T-helper 1 cell treated with Interleukin-12 subunit alpha and Interleukin-12 subunit beta and Interleukin-4 antibody, amounts not matched to agents 30 μg/mL and 1 μg/mL, for 36 hours (primary cell): ENCODE measurements at regions not wholly inside any gene's neighbourhood (a gene's known extent, or its start where the extent isn't known, plus 50 kb on each side); places are given as distances from the start of the nearest gene placed in this dataset.
"Not testable (repeated sequence)": the region's sequence is repeated elsewhere in the genome, so short reads cannot be mapped to it uniquely, and the experiment has no call there.

Experiments used
- H3K27ac Mint-ChIP-seq: one replicate; pipeline ENCODE4 v1.8.0; 2021; ENCODE audit warnings: mild to moderate bottlenecking, mixed read lengths
- H3K27me3 Mint-ChIP-seq: one replicate; pipeline ENCODE4 v1.8.0; 2021; ENCODE audit warnings: low read depth, mixed read lengths
- H3K36me3 Mint-ChIP-seq: one replicate; pipeline ENCODE4 v1.8.0; 2021; ENCODE audit warnings: low read depth, mixed read lengths
- H3K4me1 Mint-ChIP-seq: one replicate; pipeline ENCODE4 v1.8.0; 2021; ENCODE audit warnings: low read depth, mixed read lengths
- H3K4me3 Mint-ChIP-seq: one replicate; pipeline ENCODE4 v1.8.0; 2021; ENCODE audit warnings: mild to moderate bottlenecking, moderate library complexity, mixed read lengths
- H3K9me3 Mint-ChIP-seq: one replicate; pipeline ENCODE4 v1.8.0; 2021; ENCODE audit warnings: mixed read lengths

DNA sequence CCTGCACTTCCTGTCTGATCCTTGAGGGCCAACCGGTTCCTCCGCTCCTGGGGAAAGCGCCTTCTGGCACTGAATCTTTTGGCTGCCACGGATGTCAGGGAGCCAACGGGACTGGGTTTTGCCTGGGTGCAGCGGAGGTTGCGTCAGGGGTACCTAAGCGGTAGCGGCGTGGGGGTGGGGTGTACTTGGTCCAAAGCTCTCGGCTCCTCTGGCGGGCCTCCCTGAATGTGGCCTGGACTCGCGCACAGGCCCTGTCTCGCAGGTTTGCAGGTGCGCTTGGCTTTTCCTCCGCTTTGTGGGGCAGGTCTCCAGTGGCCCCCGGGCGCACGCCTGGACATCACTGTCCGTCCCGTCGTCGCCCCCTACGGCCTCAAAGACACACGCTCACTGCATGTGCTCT, 1410.1 kb upstream of the PCDH10 start:
- not testable (repeated sequence) for H3K27ac Mint-ChIP-seq, H3K9me3 Mint-ChIP-seq, H3K36me3 Mint-ChIP-seq, H3K4me3 Mint-ChIP-seq, H3K4me1 Mint-ChIP-seq, H3K27me3 Mint-ChIP-seq

GRCh38 chr4:131741836-131742235, 1407.3 kb upstream of the PCDH10 start:
- H3K36me3 Mint-ChIP-seq, H3K27me3 Mint-ChIP-seq, H3K27ac Mint-ChIP-seq, H3K4me1 Mint-ChIP-seq, H3K4me3 Mint-ChIP-seq, H3K9me3 Mint-ChIP-seq: not testable (repeated sequence)

DNA sequence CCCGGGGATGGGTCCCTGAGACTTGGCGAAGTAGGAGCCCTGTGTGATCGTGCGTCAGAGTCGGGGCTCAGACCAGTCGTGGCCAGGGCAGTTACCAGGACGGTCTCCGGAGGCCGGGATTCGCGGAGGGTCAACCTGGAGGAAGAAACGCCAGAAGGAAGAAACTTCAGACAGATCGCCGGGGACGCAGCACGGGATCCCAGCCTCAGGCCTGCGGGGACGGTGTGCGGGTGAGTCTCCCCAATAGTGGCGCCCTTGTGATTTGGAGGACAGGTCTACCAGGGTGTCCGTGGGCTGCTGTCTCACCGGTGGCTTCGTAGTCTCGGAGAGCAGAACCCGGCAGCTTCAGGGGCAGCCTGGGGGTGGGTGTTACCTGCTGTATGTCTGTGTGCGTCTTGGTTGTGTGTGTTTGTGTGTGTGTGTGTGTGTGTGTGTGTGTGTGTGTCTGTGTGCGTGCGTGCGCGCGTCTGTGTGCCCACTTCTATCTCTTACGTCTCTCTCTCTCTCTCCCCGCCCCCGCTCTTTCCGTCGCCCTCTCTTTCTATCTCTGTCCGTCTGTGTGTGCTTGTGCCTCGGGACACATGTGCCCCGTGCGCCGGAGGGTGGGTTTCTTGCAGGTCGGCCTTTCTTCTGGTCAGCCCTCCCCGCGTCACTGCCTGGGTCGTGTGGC, 1406.4 kb upstream of the PCDH10 start:
- H3K4me1 Mint-ChIP-seq, H3K27ac Mint-ChIP-seq, H3K27me3 Mint-ChIP-seq, H3K9me3 Mint-ChIP-seq, H3K36me3 Mint-ChIP-seq, H3K4me3 Mint-ChIP-seq: not testable (repeated sequence)

DNA sequence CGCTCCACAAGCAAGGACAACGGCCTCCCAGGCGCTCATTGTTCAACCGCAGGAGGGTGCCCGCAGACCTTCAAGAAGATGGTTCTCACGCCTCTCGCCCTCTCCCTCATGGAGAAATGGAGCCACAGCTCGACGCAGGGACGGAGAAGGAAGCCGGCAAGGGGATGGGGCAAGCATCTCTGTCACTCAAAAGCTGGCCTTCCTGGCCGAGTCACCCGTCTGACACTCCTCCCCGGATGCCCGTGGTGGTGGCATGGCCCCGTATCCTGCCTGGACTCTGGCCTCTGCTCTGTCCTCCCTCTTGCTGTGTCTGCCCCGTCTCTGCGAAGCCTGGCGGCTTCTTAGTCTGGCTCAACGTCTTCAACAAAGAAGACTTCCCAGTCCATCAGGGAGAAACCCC, 1405.7 kb upstream of the PCDH10 start:
- H3K36me3 Mint-ChIP-seq, H3K27ac Mint-ChIP-seq, H3K4me3 Mint-ChIP-seq, H3K27me3 Mint-ChIP-seq, H3K9me3 Mint-ChIP-seq, H3K4me1 Mint-ChIP-seq: not testable (repeated sequence)

DNA sequence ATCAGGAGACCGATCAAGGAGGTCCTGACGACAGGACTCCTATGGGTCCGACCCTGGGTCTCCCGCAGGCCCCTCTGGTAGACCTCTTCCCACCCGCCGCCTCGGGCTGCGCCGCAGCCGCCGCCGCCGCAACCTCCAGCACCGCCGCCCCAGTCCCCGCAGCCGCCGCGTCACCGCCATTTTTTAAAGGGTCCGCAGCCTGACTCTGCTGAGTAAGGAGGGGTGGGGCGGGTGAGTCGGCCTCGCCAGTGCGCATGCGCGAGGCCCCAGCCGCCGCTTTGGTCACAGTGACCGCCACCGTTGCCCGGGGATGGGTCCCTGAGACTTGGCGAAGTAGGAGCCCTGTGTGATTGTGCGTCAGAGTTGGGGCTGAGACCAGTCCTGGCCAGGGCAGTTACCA, 1401.9 kb upstream of the PCDH10 start:
- not testable (repeated sequence) for H3K27me3 Mint-ChIP-seq, H3K4me1 Mint-ChIP-seq, H3K9me3 Mint-ChIP-seq, H3K4me3 Mint-ChIP-seq, H3K36me3 Mint-ChIP-seq, H3K27ac Mint-ChIP-seq

GRCh38 chr4:131749224-131749623, 1399.9 kb upstream of the PCDH10 start:
- H3K4me1 Mint-ChIP-seq, H3K4me3 Mint-ChIP-seq, H3K36me3 Mint-ChIP-seq, H3K27me3 Mint-ChIP-seq, H3K27ac Mint-ChIP-seq, H3K9me3 Mint-ChIP-seq: not testable (repeated sequence)

DNA sequence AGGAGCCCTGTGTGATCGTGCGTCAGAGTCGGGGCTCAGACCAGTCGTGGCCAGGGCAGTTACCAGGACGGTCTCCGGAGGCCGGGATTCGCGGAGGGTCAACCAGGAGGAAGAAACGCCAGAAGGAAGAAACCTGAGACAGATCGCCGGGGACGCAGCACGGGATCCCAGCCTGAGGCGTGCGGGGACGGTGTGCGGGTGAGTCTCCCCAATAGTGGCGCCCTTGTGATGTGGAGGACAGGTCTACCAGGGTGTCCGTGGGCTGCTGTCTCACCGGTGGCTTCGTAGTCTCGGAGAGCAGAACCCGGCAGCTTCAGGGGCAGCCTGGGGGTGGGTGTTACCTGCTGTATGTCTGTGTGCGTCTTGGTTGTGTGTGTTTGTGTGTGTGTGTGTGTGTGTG, 1399.1 kb upstream of the PCDH10 start:
- not testable (repeated sequence) for H3K9me3 Mint-ChIP-seq, H3K4me1 Mint-ChIP-seq, H3K27me3 Mint-ChIP-seq, H3K27ac Mint-ChIP-seq, H3K36me3 Mint-ChIP-seq, H3K4me3 Mint-ChIP-seq

DNA sequence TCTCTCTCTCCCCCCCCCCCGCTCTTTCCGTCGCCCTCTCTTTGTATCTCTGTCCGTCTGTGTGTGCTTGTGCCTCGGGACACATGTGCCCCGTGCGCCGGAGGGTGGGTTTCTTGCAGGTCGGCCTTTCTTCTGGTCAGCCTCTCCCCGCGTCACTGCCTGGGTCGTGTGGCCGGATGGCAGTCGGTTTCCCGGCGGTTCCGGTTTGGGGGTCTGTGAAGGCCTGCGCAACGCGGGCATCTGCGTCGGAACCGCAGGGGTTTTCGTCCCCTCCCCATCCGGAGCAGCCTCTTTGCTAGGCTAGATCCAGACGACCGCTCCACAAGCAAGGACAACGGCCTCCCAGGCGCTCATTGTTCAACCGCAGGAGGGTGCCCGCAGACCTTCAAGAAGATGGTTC, 1398.6 kb upstream of the PCDH10 start:
- not testable (repeated sequence) for H3K27me3 Mint-ChIP-seq, H3K4me3 Mint-ChIP-seq, H3K9me3 Mint-ChIP-seq, H3K27ac Mint-ChIP-seq, H3K36me3 Mint-ChIP-seq, H3K4me1 Mint-ChIP-seq

- H3K36me3 Mint-ChIP-seq, H3K27me3 Mint-ChIP-seq, H3K27ac Mint-ChIP-seq, H3K4me1 Mint-ChIP-seq, H3K9me3 Mint-ChIP-seq, H3K4me3 Mint-ChIP-seq: not testable (repeated sequence)
Observed at GRCh38 chr4:131762234-131762633, 1386.9 kb upstream of the PCDH10 start.

GRCh38 chr4:131764730-131765129, 1384.4 kb upstream of the PCDH10 start:
- Mint-ChIP-seq H3K27ac (no peak overlapping the region), H3K9me3 (no peaks in the 10 kb centered on the region), H3K4me3 (no peak overlapping the region), H3K4me1 (no peaks in the 10 kb centered on the region), H3K36me3 (no peaks in the 10 kb centered on the region), H3K27me3 (no peaks in the 10 kb centered on the region)

- H3K27ac Mint-ChIP-seq, H3K27me3 Mint-ChIP-seq, H3K4me3 Mint-ChIP-seq, H3K9me3 Mint-ChIP-seq, H3K4me1 Mint-ChIP-seq, H3K36me3 Mint-ChIP-seq: not testable (repeated sequence)
Observed at GRCh38 chr4:131774382-131774781, 1374.7 kb upstream of the PCDH10 start.

DNA sequence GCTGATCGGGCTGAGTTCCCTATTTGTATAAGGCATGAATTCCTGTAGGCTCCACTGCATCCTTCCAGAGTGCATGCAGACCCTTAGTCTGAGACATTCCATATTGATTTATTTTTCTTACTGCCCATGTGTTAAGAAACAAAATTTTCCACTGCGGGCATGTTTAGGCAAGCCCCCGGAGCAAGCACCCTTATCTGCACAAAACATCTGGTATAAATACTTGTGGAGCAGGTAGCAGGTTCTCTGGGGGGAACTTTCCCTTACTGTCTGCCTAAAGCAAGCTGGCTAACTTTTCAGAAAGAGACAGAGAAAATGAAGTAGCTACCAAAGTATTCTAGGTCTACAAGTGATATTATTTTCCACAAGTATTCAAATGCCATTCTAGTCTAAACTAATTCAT, 1338.5 kb upstream of the PCDH10 start:
- H3K9me3 Mint-ChIP-seq, H3K4me3 Mint-ChIP-seq, H3K27me3 Mint-ChIP-seq, H3K4me1 Mint-ChIP-seq, H3K27ac Mint-ChIP-seq, H3K36me3 Mint-ChIP-seq: not testable (repeated sequence)
